ENCODE measurements at regions not wholly inside any gene's neighbourhood (a gene's known extent, or its start where the extent isn't known, plus 50 kb on each side); places are given as distances from the start of the nearest gene placed in this dataset.

DNA sequence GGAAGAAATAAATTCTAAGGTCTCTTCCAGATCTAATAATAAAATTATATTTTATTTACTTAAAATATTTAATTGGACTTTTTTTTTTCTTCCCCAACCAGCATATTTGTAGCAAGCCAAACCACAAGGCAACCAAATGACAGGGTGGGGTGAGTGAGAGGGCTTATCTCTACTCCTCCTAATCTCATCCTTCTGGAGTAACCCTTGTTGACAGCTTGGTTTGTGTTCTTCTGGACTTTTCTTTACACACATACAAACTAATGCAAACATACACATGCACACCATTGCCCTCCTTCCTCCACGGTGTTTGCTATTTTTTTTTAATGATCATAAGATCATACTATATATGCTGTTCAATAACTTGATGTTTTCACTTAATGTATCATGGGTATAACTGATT lies 383.1 kb downstream of the DLEU7 start:
- no peak overlapping the region for H3K4me3 ChIP-seq (ENCODE audit: low read depth, low read length)
- no peak for TF ChIP-seq CTCF (IDR thresholded peaks at IDR 0.05; ENCODE audit: borderline replicate concordance, insufficient read depth, low read depth, low read length)

- no peak for TF ChIP-seq CTCF (IDR thresholded peaks at IDR 0.05; ENCODE audit: borderline replicate concordance, insufficient read depth, low read depth, low read length)
- H3K4me3 ChIP-seq (ENCODE audit: low read depth, low read length): no peak overlapping the region
Observed at GRCh38 chr13:50461189-50461588, 382.3 kb downstream of the DLEU7 start.

DNA sequence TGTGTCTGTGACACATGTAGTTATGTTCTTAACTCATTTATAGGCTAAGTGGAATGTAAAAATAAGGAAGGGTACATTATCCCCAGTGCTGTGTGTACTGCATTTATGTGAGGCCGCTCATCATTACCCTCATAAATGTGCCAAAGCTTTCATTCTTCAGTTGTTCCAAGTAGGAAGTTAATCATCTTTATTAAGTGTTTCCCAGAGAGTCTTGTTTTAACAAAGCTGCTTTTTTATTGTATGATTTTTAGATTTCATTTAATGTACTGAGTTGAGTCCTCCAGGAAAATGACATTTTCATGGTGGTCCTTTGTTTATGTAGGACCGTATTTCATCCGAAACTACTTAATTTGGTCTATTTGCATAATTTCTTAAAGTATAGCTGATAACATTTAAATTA lies 379.8 kb downstream of the DLEU7 start:
- no peak for TF ChIP-seq CTCF (IDR thresholded peaks at IDR 0.05; ENCODE audit: borderline replicate concordance, insufficient read depth, low read depth, low read length)
- no peak overlapping the region for H3K4me3 ChIP-seq (ENCODE audit: low read depth, low read length)

GRCh38 chr13:50464349-50465251 lies 378.9 kb downstream of the DLEU7 start:
- no peak for TF ChIP-seq CTCF (IDR thresholded peaks at IDR 0.05; ENCODE audit: borderline replicate concordance, insufficient read depth, low read depth, low read length)
- no peak overlapping the region for H3K4me3 ChIP-seq (ENCODE audit: low read depth, low read length)

GRCh38 chr13:50466456-50466855 lies 377.0 kb downstream of the DLEU7 start:
- no peak overlapping the region for H3K4me3 ChIP-seq (ENCODE audit: low read depth, low read length)
- TF ChIP-seq CTCF (IDR thresholded peaks at IDR 0.05; ENCODE audit: borderline replicate concordance, insufficient read depth, low read depth, low read length): no peak

DNA sequence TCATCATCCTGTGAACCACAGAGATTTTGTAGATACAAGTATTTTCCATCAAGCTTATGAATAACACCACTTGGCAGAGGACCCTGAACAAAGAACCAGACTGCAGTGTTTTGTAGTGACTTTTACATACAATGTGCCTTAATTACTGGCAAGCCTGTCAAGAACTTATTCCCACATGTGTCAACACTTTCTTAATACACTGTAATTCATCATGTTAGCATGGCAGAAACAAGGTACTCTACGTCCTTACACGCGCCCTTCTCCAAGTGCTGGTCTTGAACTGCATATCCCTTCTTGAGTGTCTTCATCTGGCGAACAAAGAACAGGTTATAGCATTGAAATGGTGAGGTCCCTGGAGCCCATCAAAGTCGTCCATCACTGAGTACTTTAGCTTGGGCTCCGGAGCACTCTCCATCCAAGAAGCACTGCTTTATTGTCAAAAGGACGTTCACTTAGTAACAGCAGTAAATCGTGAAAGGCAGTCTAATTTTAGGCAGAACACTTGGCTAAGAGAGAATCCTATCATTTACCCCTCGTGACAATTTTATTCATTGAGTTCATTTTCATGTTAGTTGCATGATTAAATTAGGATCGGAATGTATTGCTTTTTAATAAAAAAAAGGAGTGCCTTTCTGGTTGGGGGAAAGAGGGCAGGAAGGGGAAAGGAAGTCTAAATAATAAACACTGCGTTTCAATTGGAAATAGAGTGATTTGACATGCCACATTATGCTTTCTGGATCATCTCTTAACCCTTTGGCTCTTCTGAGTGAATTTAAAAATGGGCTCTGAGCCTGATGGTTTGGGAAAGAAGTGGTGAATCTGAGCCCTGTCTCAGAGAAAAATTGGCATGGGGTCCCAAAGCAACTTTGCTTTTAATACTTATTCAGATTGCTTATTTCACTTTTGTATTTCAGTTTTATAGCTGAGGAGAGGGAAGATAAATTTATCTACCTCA lies 376.1 kb downstream of the DLEU7 start:
- H3K4me3 ChIP-seq (ENCODE audit: low read depth, low read length): no peak overlapping the region
- TF ChIP-seq CTCF (IDR thresholded peaks at IDR 0.05; ENCODE audit: borderline replicate concordance, insufficient read depth, low read depth, low read length): no peak
